AG04450 (cell line): ENCODE measurements at regions not wholly inside any gene's neighbourhood (a gene's known extent, or its start where the extent isn't known, plus 50 kb on each side); places are given as distances from the start of the nearest gene placed in this dataset.

ENCODE experiments used
- CTCF ChIA-PET: fragments of 300-600, 350-600 bp; formaldehyde crosslinking; extraction: SDS; loops from one replicate; lab custom pipeline; 2022; ENCODE audit warnings: antibody characterized with exemption, inconsistent platforms; lab: Charles Lee
- POLR2A ChIA-PET: fragments of 350-600 bp; formaldehyde crosslinking; extraction: SDS; loops from one replicate; lab custom pipeline; 2021; ENCODE audit warnings: antibody characterized with exemption, inconsistent platforms; lab: Yijun Ruan, JAX
- DNase-seq: peaks from one replicate; pipeline ENCODE4 v3.0.0-alpha.2; 2011; ENCODE audit warnings: low read depth, low spot score
- H3K27ac ChIP-seq: one replicate; pipeline ENCODE4 v1.5.1; 2012; ENCODE audit warnings: low read depth, low read length, control low read depth
- H3K27me3 ChIP-seq: one replicate; pipeline ENCODE4 v1.6.0; 2012; ENCODE audit warnings: low read length; ENCODE audit not compliant: control insufficient read depth, insufficient read depth
- H3K4me3 ChIP-seq: 2 replicates; pipeline ENCODE4 v1.5.1; 2011; ENCODE audit warnings: mild to moderate bottlenecking, low read depth, low read length, control low read depth
- H3K9me3 ChIP-seq: 2 replicates; pipeline ENCODE4 v1.5.1; 2012; ENCODE audit warnings: low read length; ENCODE audit not compliant: control insufficient read depth, insufficient read depth
- CTCF ChIP-seq: IDR thresholded peaks from 2 replicates; pipeline ENCODE4 v1.5.1; 2011; ENCODE audit warnings: low read depth, low read length, control low read depth, inconsistent platforms

- Histone ChIP-seq H3K9me3 (peaks cover 2% of the 10 kb centered on the region; the same call in 1 of the 2 replicates), H3K4me3 (no peak overlapping the region), H3K27me3 (no peaks in the 10 kb centered on the region), H3K27ac (no peak overlapping the region)
- ChIA-PET POLR2A (no interaction called here), CTCF (no interaction called here)
- no peak for TF ChIP-seq CTCF
- DNase-seq = no peak
These were observed 1372.9 kb downstream of the TECRL start for GRCh38 chr4:63036159-63036866.

GRCh38 chr4:63029380-63029779, 1379.9 kb downstream of the TECRL start:
- Histone ChIP-seq H3K27me3 (no peaks in the 10 kb centered on the region), H3K4me3 (no peak overlapping the region), H3K9me3 (no peaks in the 10 kb centered on the region), H3K27ac (no peak overlapping the region)
- no peak for DNase-seq
- no peak for TF ChIP-seq CTCF
- POLR2A ChIA-PET = no interaction called here
- CTCF ChIA-PET = no interaction called here

- TF ChIP-seq CTCF = no peak
- Histone ChIP-seq H3K4me3 (no peak overlapping the region), H3K27me3 (no peaks in the 10 kb centered on the region), H3K9me3 (peaks cover 4% of the 10 kb centered on the region; the same call in 1 of the 2 replicates), H3K27ac (no peak overlapping the region)
- POLR2A ChIA-PET = no interaction called here
- CTCF ChIA-PET = no interaction called here
- DNase-seq = no peak
These were observed 1388.6 kb downstream of the TECRL start for GRCh38 chr4:63020661-63021060.

GRCh38 chr4:63017300-63017699, 1392.0 kb downstream of the TECRL start:
- H3K27me3 ChIP-seq = no peaks in the 10 kb centered on the region
- POLR2A ChIA-PET = no interaction called here
- TF ChIP-seq CTCF = no peak
- CTCF ChIA-PET = no interaction called here
- H3K9me3 ChIP-seq = peaks cover 4% of the 10 kb centered on the region; the same call in 1 of the 2 replicates
- H3K4me3 ChIP-seq = no peak overlapping the region
- H3K27ac ChIP-seq = no peak overlapping the region
- DNase-seq = no peak

- ChIA-PET CTCF (no interaction called here), POLR2A (no interaction called here)
- DNase-seq = no peak
- TF ChIP-seq CTCF = no peak
- no peak overlapping the region for H3K27ac ChIP-seq
- no peaks in the 10 kb centered on the region for H3K27me3 ChIP-seq
- H3K4me3 ChIP-seq = no peak overlapping the region
- H3K9me3 ChIP-seq = peaks cover 5% of the 10 kb centered on the region
These were observed 1438.4 kb downstream of the TECRL start for GRCh38 chr4:62970846-62971245.
